GM12873 (cell line): ENCODE measurements at regions not wholly inside any gene's neighbourhood (a gene's known extent, or its start where the extent isn't known, plus 50 kb on each side); places are given as distances from the start of the nearest gene placed in this dataset.

ENCODE experiments used
- TF ChIP-seq, protein P1 (sequence below): IDR thresholded peaks from 2 replicates; pipeline ENCODE4 v1.5.1; 2012; ENCODE audit warnings: low read depth, mild to moderate bottlenecking, moderate library complexity, low read length, control low read depth; ENCODE audit not compliant: insufficient read depth; ENCODE audit errors: missing control alignments

DNA sequence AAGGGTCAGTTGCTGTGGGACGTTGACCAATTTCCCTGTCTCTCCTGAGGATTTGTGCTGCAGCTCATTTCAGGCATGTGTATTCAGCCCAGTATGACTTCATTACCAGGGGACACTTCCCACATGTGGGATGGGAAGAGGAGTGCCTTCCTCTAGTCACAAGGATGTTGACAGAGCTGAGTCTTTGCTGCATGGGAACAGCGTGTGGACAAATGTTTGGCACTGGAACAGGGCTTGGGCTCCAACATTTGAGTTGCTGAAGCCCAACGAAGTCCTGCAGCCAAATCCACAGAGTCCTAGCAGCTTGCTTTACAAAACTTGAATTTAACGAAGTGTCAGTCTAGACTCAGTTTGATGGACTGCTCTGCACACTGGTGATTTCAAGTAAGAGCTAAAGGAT lies 283.2 kb downstream of the SH3GL2 start:
- TF ChIP-seq, protein P1, sequence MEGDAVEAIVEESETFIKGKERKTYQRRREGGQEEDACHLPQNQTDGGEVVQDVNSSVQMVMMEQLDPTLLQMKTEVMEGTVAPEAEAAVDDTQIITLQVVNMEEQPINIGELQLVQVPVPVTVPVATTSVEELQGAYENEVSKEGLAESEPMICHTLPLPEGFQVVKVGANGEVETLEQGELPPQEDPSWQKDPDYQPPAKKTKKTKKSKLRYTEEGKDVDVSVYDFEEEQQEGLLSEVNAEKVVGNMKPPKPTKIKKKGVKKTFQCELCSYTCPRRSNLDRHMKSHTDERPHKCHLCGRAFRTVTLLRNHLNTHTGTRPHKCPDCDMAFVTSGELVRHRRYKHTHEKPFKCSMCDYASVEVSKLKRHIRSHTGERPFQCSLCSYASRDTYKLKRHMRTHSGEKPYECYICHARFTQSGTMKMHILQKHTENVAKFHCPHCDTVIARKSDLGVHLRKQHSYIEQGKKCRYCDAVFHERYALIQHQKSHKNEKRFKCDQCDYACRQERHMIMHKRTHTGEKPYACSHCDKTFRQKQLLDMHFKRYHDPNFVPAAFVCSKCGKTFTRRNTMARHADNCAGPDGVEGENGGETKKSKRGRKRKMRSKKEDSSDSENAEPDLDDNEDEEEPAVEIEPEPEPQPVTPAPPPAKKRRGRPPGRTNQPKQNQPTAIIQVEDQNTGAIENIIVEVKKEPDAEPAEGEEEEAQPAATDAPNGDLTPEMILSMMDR, result no peak

DNA sequence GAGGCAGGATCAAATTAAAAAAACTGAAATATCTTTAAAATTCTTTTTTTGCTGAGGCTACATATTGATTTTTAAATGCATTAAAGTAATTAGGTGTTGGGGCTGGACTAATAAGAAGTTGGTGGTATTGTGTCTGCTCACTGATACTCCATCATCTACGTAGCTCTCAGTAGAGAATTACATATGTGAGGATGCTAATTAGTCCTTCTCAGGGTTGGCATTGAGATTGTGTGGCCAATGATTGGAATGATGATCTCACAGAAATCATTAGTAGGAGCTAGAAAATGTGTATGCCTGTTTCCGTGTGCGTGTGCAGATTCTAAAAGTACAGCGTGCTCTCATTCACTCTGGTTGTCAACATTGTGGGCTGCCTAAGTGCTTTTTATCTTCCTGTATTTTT lies 283.8 kb downstream of the SH3GL2 start:
- TF ChIP-seq, protein P1, result no peak

DNA sequence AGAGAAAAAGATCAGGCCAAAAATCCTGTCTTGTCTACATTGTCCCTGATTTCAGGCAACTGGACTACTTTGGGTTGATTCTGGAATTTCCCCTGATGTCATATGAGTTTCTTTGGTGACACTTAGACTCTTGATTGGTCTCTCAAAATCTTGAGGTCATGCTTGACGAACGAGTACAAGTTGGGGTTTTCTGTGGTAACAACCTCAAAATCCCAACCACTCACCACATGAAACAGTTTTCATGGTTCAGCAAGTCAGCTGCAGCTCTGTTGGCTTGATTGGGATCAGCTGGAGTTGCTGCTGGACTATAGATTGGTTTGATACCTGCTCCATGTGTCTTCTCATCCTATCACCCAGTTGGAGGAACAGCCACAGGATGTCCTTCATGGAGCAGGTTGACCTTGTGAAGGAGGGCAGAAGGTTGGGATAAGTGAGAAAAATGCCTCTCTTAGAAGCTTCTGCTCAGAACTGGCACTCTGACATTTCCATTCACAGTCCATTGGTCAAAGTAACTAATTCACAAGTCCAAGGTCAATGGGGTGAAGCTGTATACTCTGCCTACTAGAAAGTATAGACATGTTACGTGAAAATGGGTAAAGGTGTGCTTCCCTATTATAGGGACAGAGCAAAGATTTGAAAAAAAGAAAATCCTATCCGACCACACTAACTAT lies 284.5 kb downstream of the SH3GL2 start:
- TF ChIP-seq, protein P1, result no peak

DNA sequence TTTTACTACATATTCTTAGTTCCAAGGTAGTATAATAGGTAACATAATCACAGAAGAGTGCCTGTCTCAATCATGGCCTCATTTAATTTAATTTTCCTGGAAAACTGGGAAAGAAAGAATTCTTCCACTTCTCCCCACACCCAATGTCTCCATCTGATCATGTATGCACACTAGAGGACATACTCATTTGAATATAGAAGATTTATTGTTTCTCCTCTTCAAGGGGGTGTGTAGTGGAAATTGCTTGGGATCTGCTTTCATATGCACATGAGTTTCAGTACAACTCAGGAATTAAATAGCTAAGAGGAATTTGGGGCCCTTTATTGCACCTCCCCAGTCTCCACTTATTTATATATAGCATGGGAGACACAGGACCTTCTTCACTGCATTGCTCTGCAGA lies 285.1 kb downstream of the SH3GL2 start:
- TF ChIP-seq, protein P1, result no peak

DNA sequence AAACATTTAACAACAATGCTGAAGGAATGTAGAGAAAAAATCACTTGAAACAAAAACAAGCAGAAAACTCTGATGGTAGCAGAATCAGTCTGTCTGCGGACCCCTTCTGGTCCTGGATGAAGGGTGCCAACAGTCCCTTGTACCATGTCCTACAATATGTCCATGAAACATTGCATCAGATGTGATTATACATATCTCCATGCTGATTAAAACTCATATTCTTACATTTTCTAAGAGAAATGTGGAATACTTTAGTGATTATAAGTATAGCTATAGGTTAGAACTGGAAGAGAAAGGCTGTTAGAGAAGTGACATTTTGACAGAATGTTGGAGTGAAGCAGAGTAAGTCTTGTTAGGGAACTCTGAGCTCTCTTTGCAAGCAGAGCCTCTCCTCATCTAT lies 286.1 kb downstream of the SH3GL2 start:
- TF ChIP-seq, protein P1, result no peak

DNA sequence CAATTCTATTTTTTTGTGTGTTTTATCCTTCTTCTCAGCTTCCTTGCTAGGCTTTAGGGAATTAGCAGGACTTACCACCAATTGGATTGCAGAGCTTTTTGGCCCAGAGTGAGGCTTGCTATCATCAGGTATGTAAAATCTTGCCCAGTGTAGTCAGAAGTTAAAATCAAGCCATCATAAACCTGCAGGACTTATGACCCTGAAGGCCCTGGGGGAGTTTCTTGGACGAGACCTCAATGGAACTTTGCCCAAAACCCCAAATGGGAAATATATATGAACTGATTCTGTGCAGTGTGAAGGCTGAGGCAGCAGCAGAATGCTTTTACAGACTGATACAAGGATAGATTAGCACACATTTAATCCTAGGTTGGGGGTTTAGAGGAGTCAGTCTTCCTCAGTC lies 287.0 kb downstream of the SH3GL2 start:
- TF ChIP-seq, protein P1, result no peak

DNA sequence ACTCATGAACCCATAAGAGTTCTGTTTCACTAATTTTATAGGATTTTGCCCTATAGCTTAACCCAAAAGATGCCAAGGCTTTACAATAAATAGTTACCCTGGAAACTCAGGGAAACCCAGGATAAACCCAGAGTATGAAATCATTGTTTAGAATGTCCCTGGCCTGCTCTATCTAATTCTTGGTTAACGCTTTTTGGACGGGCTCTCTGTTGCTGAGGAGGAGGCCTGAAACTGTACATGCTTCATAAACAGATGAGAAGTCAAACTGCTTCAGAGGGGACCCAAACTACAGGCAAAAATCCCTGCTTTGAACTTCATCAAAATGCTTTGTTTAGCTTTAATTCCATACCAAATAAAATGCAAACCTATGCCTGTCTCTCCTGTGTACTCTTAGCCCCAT lies 291.9 kb downstream of the SH3GL2 start:
- TF ChIP-seq, protein P1, result no peak
